Liver (tissue), 3 donors: ENCODE measurements at regions not wholly inside any gene's neighbourhood (a gene's known extent, or its start where the extent isn't known, plus 50 kb on each side); places are given as distances from the start of the nearest gene placed in this dataset.

Experiments
- ATF3 ChIP-seq: IDR thresholded peaks from 2 replicates; pipeline ENCODE4 v1.6.1; 2016; ENCODE audit warnings: antibody characterized with exemption
- CTCF ChIP-seq: fragments of 150-350 bp; IDR thresholded peaks from 2 replicates; pipeline ENCODE4 v1.5.1; 2017; ENCODE audit warnings: improper control_type of control experiment, low read depth, low read length; ENCODE audit not compliant: missing input control
- JUND ChIP-seq, 2 donors: IDR thresholded peaks; 2 replicates each; pipeline ENCODE4 v1.6.1; 2016; ENCODE audit warnings: antibody characterized with exemption in 2 of 2
- RAD21 ChIP-seq, 2 donors: IDR thresholded peaks; 2 replicates each; pipeline ENCODE4 v1.6.1; 2016; ENCODE audit warnings: antibody characterized with exemption in 2 of 2, mild to moderate bottlenecking in 2 of 2
- REST ChIP-seq: IDR thresholded peaks from 2 replicates; pipeline ENCODE4 v1.6.1; 2016; ENCODE audit warnings: antibody characterized with exemption, mild to moderate bottlenecking
- TAF1 ChIP-seq: conservative IDR thresholded peaks from 2 replicates; pipeline ENCODE4 v1.6.1; 2016; ENCODE audit warnings: antibody characterized with exemption, mild to moderate bottlenecking
- YY1 ChIP-seq: IDR thresholded peaks from 2 replicates; pipeline ENCODE4 v1.6.1; 2016; ENCODE audit warnings: antibody characterized with exemption, mild to moderate bottlenecking
- ZBTB33 ChIP-seq: IDR thresholded peaks from 2 replicates; pipeline ENCODE4 v1.6.1; 2016; ENCODE audit warnings: antibody characterized with exemption
- donor health status: healthy.
- donor health status: healthy.

- no peak for TF ChIP-seq JUND (IDR thresholded peaks at IDR 0.05)
- no peak for TF ChIP-seq TAF1
- no peak for TF ChIP-seq ZBTB33
- no peak for TF ChIP-seq RAD21 (IDR thresholded peaks at IDR 0.05)
- no peak for TF ChIP-seq ATF3
- no peak for TF ChIP-seq CTCF
- no peak for TF ChIP-seq YY1
- no peak for TF ChIP-seq REST
Observed at GRCh38 chr4:181810711-181811110, 432.5 kb upstream of the TENM3 start.
